NOMO-1 treated with DMSO at 0.1 percent for 48 hours (cell line): ENCODE measurements at regions not wholly inside any gene's neighbourhood (a gene's known extent, or its start where the extent isn't known, plus 50 kb on each side); places are given as distances from the start of the nearest gene placed in this dataset.
"Not testable (repeated sequence)": the region's sequence is repeated elsewhere in the genome, so short reads cannot be mapped to it uniquely, and the experiment has no call there.

Experiments
- DNase-seq: peaks from one replicate; lab custom pipeline; 2025; ENCODE audit not compliant: unreplicated experiment; lab: John Stamatoyannopoulos, UW

DNA sequence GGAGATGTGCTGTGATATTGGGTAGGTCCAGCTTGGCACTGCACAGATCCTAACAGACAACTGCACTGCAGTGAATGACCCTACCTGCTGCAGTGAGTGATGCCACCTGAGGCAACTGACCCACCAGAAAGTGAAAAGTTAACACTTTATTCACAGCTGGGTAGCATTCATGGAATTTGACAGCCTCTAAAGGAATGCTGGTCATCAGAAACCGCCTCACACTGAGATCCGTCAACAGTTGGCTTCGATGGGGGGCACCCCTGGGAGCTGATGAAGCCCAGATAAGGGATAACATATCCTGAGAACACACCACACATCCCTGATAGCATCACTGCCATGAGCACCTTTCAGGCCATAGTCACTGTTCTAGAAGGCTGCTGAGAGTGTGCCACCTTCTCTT, 272.4 kb upstream of the CRY1 start:
- DNase-seq, result no peak

DNA sequence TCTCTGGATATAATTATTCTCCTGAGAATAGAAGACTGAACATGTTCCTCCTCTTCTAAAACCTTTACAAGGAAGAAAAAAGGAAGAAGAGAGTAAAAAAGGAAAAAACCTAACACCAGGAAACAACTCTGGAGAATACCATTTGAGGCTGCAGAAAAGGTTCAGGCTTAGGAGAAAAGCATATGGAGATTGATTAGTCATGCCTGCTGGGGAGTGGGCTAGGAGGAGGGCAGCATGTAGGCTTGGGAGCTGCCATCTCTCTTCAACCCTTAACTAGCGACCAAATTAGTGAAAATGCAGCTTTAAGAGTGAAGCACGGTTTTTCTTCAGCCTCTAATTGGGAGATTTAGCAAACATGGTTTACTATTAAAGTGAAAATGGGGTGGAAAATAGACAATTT, 273.0 kb upstream of the CRY1 start:
- DNase-seq, result no peak

DNA sequence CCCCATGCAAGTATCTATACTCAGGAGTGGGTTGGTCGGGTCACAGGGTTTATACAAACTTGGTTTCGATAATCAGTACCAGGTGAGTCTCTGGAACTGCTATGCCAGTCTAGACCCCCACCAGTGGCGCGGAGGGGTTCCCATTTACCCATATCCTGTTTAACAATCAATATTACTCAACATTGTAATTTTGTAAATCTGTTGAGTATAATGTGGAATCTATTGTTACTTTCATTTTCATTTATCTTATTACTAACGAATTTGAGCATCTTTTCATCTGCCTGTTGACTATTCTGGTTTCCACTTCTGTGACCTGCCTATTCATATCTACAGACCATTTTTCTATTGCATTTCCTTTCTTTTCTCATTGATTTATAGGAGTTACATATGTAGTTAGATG, 275.2 kb upstream of the CRY1 start:
- no peak for DNase-seq

DNA sequence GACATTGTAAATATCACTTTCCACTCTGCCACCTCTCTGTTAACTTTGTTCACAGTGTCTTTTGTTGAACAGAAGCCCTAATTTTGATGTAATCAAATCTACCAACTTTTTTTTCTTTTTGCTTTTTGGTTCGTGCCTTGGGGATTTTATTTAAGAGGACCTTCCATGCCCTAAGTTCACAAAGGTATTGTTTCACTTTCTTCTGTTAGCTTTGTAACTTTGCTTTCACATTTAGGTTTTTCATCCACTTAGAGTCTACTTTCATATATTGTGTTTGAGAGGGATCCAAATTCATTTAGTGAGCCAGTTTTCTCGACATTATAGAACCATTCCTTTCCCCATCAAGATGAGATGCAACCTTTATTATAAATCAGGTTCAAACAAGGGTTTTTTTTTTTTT, 275.7 kb upstream of the CRY1 start:
- DNase-seq, result no peak

DNA sequence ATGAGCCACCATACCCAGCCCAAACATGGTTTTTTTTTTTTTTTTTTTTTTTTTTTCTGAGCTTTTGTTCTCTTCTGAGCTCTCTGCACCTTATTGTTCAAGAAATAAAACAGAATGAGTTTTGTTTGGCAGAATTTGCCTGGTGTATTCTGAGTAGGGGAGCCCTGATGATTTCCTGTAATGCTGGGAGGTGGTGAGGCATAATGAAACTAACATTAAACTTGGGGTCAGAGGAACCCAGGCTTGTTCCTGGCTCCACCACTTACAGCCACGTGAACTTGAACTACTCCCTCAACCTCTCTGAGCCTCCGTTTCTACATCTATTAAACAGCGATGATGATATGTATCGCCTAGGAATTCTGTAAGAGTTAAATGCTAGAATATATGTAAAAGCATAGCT, 276.3 kb upstream of the CRY1 start:
- no peak for DNase-seq

DNA sequence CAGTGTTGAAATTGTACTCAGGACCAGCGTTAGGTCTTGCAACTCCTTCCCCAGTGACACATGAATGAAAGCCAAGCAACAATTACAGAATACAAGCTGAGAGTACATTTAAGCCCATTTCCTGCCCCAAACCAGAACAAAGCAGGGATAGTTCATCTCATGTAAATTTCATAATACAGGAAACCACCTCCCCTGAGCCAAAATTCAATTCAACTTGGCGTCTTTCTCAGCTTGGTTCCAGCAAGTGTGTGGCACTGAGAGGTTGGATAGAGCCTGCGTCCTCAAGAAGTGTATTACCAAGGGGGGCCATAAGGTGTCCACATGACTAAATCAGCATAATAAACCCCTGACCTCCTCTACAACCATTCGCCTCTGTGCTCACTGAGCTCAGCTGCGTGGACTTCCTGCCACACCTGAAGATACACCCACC, 278.9 kb upstream of the CRY1 start:
- peak; percentile 72 for DNase-seq

DNA sequence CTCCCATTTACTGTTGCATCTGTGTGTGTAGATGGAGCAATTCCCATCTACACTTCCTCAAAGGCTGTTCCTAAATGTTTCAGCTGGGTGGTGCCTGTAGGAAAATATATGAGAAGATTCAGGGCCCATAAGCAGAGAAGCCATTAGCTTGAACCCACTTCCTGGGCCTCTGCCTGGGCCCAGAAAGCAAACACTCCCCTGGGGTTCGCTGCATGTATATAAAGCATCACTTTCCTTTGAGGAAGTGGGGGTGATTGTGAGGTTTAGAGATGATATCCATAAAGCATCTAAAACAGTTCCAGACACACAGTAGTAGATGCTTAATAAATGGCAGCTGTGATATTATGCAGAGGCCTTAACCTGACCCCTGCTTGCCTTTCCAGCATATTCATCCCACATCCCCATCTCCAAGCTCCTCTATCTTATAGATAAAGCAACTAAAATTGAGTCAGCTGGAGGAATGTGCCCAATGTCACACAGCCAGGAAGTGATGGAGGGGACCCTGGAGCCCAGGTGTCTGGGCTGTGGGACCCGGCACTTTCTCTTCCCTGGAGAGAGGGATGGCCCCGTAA, 280.0 kb upstream of the CRY1 start:
- DNase-seq, result no peak

DNA sequence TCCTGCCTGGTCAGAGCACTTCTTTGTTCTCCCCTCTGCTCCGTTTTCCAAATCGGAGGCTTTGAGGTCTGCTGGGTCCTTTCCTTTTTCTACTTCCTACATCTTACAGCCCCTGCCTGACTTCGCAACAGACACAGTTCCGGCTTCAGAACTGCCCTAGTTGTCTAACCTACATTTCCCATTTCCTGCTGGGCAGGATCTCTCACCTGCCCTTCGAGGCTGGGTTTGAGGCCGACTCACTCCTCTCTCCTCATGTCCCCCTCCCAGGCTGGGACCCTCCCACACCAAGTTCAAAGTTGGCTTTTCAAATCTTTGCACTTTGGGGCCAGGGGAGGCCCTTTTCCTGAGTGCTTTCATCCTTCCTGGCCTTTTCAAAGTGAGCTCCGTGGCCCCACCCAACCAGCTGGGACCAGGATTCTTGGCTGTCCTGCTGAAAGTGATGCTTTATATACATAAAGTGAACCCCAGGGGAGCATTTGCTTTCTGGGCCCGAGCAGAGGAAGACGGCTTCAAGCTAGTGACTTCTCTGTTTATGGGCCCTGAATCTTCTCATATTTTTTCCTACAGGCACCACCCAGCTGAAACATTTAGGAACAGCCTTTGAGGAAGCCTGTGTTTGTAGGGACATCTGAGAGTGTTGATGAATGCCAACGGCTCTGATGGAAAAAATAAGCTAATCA, 281.0 kb upstream of the CRY1 start:
- peak; percentile 25 for DNase-seq

DNA sequence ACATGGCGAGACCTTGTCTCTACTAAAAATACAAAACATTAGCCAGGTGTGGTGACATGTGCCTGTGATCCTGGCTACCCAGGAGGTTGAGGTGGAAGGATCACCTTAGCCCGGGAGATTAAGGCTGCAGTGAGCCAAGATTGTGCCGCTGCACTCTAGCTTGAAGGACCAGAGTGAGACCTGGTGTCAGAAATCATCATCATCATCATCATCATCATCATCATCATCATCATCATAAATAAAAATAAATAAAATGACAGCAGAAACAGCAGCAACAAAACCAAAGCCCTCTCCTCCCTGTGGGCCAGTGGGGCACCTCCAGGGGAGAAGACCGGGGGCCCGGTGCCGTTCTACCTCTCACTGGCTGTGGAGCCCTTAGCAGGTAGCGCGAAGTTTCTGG, 281.9 kb upstream of the CRY1 start:
- DNase-seq, result no peak

DNA sequence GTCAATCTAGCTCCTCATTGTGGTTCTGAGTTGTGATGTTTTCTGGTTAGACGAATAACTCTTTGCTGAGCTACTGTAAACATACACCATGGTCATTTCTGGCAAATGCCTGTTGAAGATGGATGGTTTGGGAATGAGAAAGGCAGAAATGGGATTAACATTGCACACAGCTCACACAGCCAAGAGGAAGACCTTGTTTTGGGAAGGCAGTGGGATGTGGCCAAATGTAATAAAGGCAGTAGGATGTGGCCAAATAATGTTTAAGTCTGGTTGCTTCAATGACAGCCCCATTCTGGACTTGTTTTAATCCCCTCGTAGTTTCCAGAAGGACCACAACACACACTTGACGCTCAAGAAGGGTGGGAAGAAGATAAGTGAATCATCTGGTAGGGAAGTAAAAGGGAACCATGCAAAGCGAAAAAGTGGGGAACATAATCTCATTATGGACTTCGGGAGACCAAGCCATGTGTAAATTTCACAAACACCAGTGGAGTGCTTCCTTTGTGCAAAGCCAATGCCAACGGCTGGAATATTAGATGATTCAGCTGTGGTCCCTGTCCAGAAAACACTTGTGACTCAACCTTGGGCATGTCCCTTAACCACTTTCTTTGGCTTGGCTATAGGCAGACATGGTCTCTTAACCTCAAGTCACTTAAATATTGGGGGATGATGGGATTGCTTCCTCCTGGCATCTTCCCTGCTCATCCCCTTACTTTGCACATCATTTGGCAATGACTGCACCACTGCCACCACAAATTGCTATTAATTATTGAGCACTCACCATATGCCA, 284.4 kb upstream of the CRY1 start:
- no peak for DNase-seq

DNA sequence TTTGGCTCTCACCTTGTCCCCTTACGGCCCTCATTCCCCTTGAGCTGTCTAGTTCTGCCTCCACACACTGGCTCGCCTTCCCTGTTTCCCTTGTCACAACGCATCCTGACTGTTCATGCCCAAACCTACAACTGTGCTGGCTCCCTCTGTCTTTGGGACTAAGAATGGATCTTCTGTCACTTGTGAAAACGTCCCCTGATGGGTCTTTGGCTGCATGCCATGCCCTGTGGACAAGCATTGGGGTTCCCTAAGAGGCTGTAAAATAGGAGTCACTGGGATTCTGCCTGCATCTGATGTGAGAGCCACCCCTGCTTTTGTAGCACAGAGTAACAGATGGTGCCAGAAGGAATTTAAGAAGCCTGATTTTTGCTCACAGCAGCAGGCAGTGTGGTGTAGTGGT, 285.3 kb upstream of the CRY1 start:
- no peak for DNase-seq

DNA sequence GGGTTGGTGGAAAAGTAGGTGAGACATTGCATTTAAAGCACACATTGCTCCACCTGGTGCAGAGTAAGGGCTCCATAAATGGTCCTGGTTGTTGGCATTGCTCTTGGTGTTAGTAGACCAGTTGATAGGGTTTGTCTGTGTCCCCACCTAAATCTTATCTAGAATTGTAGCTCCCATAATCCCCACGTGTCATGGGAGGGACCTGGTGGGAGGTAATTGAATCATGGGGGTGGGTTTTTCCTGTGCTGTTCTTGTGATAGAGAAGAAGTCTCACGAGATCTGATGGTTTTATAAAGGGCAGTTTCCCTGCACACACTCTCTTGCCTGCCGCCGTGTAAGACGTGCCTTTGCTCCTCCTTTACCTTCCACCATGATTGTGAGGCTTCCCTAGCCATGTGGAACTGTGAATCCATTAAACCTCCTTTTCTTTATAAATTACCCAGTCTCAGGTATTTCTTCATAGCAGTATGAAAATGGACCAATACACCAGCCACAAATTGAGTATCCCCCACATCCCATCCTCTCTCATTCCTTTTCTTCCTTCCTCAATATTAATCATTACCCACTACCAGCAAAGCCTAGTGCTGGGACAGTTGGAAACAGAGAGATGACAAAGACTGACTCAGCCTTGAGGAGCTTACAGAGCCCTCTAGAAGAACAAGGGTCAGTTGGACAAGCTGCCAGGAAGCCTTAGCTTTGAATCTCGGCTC, 285.9 kb upstream of the CRY1 start:
- DNase-seq, result not testable (repeated sequence)

DNA sequence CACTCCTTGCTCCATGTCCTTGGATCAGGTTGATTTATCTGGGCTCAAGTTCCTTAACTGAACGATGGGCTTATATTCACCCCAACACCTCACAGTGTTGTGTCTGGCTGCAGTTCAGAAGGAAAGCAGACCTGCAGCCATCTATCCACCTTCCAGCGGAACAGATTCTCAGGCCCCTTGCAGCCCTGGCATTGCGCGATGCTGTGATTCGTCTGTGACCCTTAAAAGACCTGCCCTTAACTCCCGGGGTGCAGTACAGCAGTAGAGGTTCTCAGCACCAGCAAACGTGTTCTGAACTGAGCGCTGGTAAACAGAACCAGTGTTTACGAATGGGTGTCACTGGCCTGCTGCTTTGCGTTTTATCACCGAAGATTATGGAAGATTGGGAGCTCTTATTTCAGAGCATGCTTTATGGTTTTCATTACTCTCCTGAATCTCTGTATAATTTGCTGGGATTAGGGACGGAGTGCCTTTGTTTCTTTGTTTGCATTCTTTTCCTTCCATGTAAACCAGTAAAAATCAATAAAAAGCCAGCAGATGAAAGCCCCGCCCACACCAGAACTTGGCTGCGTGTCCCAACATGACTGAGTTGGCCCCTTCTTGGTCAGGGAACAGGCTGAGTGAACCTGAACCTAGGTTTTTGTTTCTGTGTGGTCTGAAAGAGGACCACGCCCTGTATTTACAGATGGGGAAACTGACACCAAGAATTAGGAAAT, 286.7 kb upstream of the CRY1 start:
- DNase-seq, result no peak

DNA sequence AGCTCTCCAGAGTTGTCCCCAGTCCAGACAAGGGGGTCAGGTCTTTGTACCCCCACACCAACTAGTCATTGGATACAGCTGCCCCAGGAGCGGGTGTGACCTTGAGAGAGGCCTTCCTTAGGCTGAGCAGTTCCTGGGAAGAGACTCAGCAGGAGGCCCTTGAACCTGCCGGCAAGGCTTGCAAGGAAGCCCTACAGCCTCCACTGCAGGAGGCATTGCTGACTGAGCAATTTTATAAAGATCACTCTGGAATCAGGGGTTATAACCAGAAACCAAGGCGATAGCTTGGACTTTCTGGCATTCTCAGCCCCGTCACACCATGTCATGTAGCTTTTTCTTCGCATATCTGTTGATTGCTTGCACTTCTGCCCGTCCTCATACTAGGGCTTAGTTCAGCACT, 291.3 kb upstream of the CRY1 start:
- no peak for DNase-seq

DNA sequence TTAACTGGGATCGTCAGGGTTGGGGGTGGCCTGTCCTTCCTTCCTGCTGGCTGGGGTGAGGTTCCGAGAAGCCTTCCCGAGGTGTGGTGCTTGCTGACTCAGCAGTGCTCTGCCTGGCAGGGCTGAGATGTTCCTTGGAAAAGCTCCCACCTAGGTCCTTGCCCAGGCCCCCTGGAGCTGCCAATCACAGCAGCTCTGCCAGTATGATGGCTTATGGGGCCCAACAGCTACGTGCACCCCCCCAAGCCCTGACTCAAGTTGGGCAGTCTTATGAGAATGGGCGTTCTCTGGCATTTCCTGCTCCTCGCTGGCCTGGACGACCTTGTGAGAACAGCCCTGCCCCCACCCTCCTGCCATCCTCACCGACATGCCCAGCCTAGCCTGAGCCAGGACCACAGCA, 292.2 kb upstream of the CRY1 start:
- no peak for DNase-seq

DNA sequence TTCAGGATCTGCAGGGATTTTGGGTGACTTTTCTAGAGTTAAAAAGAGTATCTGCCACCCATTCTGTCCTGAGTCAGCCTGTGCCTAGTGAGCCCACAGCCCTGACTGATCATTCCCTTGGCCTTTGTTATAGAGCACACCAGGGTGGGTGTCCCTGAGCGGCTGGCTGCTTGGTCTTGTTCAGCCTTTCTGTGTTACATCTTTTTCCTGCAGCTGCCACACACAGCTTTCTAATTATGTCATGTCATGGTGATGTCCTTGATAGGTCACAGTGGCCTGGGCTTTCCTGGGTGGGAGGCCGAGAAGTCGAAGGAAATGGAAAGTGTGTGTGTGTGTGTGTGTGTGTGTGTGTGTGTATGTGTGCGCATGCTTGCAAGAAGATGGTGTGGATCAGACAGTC, 293.2 kb upstream of the CRY1 start:
- DNase-seq, result no peak

DNA sequence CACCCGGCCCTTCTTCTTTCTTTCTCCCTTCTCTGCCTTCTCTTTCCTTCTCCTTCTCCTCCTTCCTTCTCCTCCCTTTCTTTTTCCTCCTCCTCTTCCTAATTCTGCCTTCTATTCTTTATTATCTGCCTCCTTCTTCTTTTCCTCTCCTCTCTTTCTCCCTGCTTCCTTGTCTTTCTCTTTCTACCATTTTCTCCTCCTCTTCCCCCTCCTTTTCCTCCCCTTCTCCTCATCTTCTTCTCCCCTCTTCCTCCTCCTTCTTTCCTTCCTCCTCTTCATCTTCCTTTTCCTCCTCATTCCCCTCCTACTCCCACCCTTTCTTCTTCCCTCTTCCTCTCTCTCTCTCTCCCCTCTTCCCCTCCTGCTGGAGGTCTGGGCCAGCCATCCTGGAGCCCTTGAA, 294.9 kb upstream of the CRY1 start:
- DNase-seq, result no peak

DNA sequence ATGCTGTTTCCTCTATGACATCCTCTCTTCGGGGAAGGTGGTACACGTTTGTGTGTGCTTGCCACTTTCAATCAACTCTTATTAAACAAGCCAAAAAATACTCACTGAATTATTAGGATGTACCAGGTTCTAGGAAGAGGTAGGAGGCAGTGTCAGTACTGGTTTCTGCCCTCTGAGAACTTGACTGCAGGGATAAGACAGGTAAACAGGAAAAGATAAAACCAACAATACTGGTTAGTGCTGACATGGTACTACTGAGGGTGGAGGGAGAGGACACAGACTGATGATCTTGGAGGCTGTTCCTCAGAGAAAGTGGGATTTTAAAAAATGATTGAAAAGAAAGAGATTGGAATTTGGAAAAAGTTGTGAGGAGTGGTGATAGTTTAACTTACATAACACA, 295.2 kb upstream of the PWP1 start:
- no peak for DNase-seq

DNA sequence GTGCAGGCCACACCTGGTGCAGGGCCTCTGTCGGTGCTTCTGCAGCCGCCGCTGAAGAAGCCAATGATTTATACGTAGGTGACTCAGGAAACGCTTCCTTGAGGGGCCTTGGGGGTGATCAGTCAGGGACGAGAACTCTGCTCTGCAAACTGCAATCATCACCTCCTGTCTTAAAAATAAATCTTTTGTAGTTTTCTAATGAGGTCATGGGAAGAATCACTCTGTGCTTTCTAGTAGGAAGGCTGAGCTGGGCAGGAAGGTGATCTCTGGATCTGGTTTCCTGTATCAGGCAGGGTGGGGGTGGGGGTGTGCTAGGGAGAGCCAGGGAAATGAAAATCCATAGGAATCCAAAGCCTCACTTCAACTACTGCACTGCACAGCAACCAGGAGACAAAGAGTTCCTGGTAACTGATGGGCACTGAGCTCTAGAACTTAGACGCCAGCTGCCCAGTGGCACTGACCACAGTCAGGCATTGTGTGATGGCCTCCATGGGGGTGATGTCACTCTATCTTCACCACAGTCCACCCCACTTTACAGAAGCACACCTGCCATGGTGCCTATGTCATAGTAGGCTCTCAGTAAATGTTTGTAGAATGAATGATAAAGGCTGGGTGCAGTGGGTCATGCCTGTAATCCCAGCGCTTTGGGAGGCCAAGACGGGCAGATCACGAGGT, 292.4 kb upstream of the PWP1 start:
- DNase-seq, result no peak

DNA sequence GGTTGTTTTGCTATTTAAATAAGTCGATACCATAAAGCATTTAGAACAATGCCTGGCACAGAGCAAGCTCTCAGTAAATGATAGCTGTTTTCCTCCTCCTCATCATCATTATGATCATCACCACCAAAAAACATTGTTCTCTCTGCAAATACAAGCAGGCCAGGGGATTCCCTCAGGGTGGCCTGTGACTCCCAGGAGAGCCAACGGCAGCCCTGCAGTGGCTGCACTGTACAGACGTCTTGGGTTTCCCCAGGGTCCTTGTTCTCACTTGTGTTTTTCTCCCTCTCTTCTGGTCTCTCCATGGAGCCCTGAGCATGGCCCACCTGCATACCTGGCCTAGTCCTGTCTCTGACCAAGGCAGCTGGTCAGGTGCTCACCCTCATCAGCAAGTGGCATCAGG, 290.9 kb upstream of the PWP1 start:
- no peak for DNase-seq

DNA sequence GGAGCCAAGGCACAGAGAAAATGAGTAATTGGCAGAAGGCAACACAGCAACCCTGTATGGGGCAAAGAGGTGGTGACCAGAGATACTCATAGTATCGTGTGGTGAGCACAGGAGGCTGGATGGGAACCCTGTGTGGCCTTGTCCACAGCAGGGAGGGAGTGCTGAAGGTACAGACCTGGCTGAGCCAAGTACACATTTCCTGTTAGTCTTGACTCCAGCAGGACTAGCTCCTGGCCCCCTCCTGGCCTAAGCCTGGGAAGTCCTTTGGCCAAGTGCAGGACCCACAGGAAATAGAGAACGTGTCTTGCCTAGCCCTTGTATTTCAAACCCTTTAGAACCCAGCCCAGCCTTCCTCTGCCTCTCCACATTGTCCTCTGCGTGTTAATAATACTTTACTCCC, 289.8 kb upstream of the PWP1 start:
- DNase-seq, result no peak
